Activated CD4-positive, CD25-positive, alpha-beta regulatory T cell treated with anti-CD3 and anti-CD28 coated beads, Interleukin-2, amount 50 U/mL, for 72 hours (primary cell): ENCODE measurements at regions not wholly inside any gene's neighbourhood (a gene's known extent, or its start where the extent isn't known, plus 50 kb on each side); places are given as distances from the start of the nearest gene placed in this dataset.

Source experiments
- DNase-seq: peaks from one replicate; pipeline ENCODE4 v3.0.0; 2021

DNA sequence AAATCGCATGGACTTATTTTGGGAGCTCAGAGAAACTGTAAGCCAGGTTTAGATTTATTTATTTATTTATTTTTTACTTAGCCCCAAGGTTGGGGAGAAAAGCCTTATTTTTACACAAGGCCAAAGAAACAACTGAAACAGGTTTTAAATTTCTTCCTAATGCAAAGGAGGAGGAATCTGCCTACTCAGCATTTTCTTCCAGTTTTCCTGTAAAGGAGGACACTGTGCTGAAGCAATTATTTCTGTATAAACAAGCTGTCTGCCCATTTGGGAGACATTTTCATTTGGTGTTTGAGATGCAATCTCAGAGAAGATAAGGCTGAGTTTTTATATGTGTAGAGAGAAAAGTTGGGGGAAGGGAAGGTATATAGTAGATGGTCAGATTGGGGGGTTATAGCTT lies 125.0 kb downstream of the ETAA1 start:
- DNase-seq = no peak

DNA sequence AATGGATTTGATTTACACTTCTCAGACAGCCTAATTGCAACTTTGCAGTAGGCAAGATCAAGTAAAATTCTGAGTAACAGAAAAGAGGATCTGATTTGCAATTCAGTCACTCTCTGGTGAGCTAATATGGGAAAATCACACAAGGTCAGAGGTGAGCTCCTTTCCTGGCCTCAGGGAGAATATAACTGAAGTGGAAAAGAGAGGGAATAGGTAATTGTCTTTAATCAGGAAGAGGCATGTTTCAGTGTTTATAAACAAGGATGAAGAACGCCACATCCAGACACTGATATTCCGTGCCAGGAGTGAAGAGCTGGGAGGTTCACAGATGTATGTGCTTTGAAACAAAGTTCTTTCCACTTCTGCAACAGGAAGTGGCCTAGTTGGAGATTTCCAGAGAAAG lies 127.1 kb downstream of the ETAA1 start:
- DNase-seq = no peak

DNA sequence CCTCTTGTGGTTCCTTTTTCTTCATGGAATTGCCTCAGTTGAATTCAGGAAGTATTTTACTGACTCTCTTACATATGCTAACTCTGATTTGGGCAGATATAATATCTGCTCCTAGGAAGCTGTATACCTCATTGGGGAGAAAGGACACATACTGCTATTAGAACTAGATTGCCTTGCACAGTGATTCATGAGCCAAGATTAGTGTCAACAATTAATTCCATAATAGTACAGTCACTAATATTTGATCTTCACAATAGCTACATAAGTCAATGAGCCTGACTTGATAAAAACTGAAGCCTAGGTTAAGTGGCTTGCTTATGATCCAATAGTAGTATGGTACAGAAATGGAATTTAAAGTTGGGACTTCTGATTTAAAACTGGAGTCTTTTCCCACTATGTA lies 127.6 kb downstream of the ETAA1 start:
- DNase-seq = no peak

DNA sequence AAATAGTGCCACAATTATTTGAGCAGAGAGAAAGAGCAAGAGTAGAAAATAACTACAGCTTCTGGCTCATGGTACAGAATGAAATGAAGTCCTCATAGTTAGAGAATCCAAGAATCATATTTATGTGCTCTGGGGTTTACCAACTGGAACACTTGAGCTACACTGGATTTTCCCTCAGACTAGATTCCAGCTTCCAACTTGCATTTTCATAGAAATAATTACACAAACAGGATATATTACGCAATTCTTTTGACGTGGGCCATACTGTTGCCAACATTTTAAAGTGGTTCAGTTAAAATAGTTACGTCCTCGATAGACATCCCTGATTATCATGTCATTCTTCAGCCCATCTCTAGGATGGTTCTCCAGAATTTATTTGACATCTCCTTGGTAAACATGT lies 129.2 kb downstream of the ETAA1 start:
- DNase-seq = no peak

- DNase-seq = no peak
Observed at GRCh38 chr2:67528320-67528719, 131.2 kb downstream of the ETAA1 start.

- no peak for DNase-seq
Observed at GRCh38 chr2:67532387-67532786, 135.3 kb downstream of the ETAA1 start.

DNA sequence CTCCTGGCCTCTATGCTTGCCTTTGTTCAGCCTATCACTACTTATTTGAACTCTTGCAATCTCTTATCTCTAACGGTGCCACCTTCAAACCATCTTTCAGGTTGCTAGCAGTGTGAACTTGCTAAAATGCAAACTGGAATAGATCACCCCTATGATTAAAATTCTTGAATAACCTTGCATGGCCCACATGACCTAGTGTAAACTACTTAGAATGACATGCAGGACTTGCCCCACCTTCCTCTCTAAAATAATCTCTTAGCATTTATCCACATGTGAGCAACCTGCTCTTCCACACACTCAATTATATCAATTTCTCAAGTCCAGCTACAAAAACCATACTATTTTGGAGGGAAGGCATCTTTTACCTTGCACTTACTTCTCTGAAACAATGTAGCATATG lies 137.6 kb downstream of the ETAA1 start:
- no peak for DNase-seq

GRCh38 chr2:67540962-67541361 lies 143.8 kb downstream of the ETAA1 start:
- no peak for DNase-seq

DNA sequence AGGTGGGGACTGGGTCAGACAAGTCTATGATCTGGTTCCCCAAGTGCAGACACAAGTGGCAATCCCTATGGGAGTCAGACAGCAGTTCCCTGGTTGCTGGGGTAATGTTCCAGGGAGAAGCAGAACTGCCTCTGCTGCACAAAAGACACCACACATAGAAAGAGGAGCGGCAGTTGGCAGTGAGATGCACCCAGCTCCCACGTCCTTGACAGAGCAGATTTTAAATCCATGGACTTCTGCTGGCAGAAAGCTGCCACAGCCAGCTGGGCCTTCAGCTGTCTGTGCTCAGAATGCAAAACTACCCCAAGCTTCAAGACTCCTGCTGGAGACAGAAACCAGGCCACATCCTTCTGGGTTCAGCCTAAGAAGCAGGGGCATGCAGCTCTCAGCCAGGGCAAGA lies 147.2 kb downstream of the ETAA1 start:
- no peak for DNase-seq

- no peak for DNase-seq
Observed at GRCh38 chr2:67548317-67549201, 151.4 kb downstream of the ETAA1 start.

DNA sequence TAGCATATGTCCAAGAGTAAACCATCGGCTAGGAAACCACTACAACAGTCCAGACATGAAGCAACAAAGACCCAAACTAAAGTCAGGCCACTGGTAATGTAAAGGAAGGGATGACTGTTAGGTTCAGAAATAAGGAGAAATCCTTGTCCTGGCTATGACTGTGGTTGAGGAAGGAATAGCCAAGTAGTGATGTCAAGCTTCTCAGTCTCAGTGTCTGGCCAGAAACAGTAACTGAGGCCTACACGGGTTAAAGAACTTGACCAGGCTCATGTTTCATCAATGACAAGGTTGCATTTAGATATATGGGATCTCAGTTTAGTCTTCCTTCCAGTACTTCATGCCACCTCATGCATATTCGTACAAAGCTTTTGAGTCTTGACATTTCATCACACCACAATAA lies 162.0 kb downstream of the ETAA1 start:
- DNase-seq = no peak

- no peak for DNase-seq
Observed at GRCh38 chr2:67560771-67561456, 163.8 kb downstream of the ETAA1 start.

- no peak for DNase-seq
Observed at GRCh38 chr2:67561457-67561965, 164.4 kb downstream of the ETAA1 start.

DNA sequence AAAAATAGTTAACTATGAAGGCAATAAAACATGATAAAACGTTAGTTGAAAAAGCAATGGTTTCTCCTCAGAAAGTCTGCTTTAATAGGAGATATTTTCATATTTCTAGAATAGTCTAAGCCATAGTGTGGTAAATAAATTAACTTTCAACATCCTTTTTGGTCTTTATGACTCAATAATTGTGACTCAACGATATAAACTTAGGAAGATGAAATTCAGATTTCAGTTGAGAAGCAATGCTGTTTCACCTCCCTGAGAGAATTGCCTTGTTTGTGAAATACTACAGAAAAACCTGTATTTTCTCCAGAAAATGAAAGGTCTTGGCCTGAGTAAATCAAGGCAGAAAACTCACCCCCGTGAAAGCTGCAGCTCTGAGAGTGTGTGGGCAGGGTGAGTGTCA lies 166.9 kb downstream of the ETAA1 start:
- no peak for DNase-seq

GRCh38 chr2:67564626-67565025 lies 167.5 kb downstream of the ETAA1 start:
- DNase-seq = no peak

DNA sequence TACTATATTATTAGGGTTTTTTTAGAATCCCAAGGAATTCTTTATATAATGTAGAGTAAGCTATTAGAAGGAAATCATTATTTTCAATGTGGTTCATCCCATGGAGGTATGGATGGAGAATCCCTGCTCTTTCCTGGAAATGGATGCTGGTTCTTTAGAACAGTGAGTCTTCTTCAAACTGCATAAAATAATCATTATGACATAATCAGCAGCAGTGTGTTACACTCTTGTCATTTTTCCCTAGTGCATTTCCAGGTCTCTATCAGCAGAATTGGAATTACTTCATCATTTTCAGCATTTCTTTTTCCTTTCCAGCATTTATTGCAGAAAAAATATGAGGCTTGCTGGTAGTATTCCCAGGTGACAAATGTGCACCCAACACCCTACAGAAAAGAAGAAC lies 168.1 kb downstream of the ETAA1 start:
- DNase-seq = no peak

- no peak for DNase-seq
Observed at GRCh38 chr2:67565761-67566160, 168.6 kb downstream of the ETAA1 start.

DNA sequence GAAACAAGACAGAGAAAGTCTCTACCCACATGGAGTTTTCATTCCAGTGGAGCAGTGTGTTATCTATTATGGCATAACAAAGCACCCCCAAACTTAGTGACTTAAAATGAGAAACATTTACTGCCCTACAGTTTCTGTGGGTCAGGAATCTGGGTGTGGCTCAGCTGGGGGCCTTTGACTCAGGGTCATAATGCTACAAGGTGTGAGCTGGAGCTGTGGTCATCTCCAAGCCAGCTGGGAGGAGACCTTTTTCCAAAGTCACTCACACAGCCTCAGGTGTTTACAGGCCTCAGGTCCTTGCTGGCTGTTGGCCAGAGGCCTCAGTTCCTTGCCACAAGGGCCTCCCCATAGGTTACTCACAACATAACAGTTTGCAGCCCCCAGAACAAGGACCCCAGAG lies 169.2 kb downstream of the ETAA1 start:
- no peak for DNase-seq

GRCh38 chr2:67566958-67567635 lies 170.0 kb downstream of the ETAA1 start:
- DNase-seq = no peak

DNA sequence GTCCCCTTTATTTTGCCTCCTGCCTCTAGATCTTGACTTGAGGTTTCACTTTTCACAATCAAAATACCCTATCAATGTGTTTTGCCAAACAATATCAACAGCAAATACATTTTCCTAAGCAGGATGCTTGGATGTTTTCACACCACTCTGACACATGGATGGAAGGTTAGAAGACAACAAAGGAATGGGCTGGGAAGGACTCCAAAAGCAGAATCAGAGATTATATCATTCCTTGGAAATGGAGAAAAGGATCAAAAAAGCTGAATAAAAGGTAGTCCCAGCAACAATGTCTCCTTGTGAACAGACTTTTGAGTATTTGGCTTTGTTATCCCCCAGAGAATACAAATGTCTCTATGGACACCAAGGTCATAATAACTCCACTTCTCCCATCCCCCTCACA lies 170.8 kb downstream of the ETAA1 start:
- no peak for DNase-seq

- no peak for DNase-seq
Observed at GRCh38 chr2:67570611-67571010, 173.5 kb downstream of the ETAA1 start.

- no peak for DNase-seq
Observed at GRCh38 chr2:67571785-67572718, 174.9 kb downstream of the ETAA1 start.
